PFSK-1 (cell line): ENCODE measurements at regions not wholly inside any gene's neighbourhood (a gene's known extent, or its start where the extent isn't known, plus 50 kb on each side); places are given as distances from the start of the nearest gene placed in this dataset.

ENCODE experiments used
- FOXP2 ChIP-seq: optimal IDR thresholded peaks from 2 replicates; pipeline ENCODE3; 2011; ENCODE audit warnings: borderline replicate concordance, control low read depth, inconsistent platforms; ENCODE audit not compliant: insufficient read depth; ENCODE audit errors: extremely low read length, extremely low read depth
- POLR2AphosphoS5 ChIP-seq: IDR thresholded peaks from 2 replicates; pipeline ENCODE4 v1.6.1; 2012; ENCODE audit warnings: low read depth, mild to moderate bottlenecking, control low read depth, low read length, moderate library complexity
- REST ChIP-seq, 2 experiments: IDR thresholded peaks; 2 replicates each; pipeline versions ENCODE4 v1.6.1 to v1.8.0; 2011 to 2012; ENCODE audit warnings: low read depth in 2 of 2, low read length in 2 of 2, control low read depth in 1 of 2, inconsistent platforms in 1 of 2, mild to moderate bottlenecking in 1 of 2, moderate library complexity in 1 of 2; ENCODE audit not compliant: insufficient read depth in 1 of 2
- SIN3A ChIP-seq: IDR thresholded peaks from 2 replicates; pipeline ENCODE4 v1.6.1; 2012; ENCODE audit warnings: mild to moderate bottlenecking, low read length, moderate library complexity, borderline replicate concordance; ENCODE audit not compliant: insufficient read depth
- TAF1 ChIP-seq: IDR thresholded peaks from 2 replicates; pipeline ENCODE4 v1.6.1; 2012; ENCODE audit warnings: low read length, control low read depth, borderline replicate concordance; ENCODE audit not compliant: insufficient read depth

GRCh38 chr9:16344343-16344742 lies 526.1 kb downstream of the BNC2 start:
- no peak for TF ChIP-seq SIN3A
- no peak for TF ChIP-seq TAF1
- TF ChIP-seq REST (IDR thresholded peaks at IDR 0.05; ENCODE audit: insufficient read depth in 1 of 2, low read depth in 2 of 2, low read length in 2 of 2), result no peak
- TF ChIP-seq POLR2AphosphoS5, result no peak
- TF ChIP-seq FOXP2, result no peak
